Liver (tissue), 3 donors: ENCODE measurements at regions not wholly inside any gene's neighbourhood (a gene's known extent, or its start where the extent isn't known, plus 50 kb on each side); places are given as distances from the start of the nearest gene placed in this dataset.

Experiments
- EGR1 ChIP-seq, 2 donors: IDR thresholded peaks; 2 replicates each; pipeline ENCODE4 v1.6.1; 2016 to 2018; ENCODE audit warnings: antibody characterized with exemption in 2 of 2, low read depth in 2 of 2
- FOXA1 ChIP-seq: IDR thresholded peaks from 2 replicates; pipeline ENCODE4 v1.6.1; 2016; ENCODE audit warnings: antibody characterized with exemption
- JUND ChIP-seq, 2 donors: IDR thresholded peaks; 2 replicates each; pipeline ENCODE4 v1.6.1; 2016; ENCODE audit warnings: antibody characterized with exemption in 2 of 2
- RAD21 ChIP-seq, 2 donors: IDR thresholded peaks; 2 replicates each; pipeline ENCODE4 v1.6.1; 2016; ENCODE audit warnings: antibody characterized with exemption in 2 of 2, mild to moderate bottlenecking in 2 of 2
- RXRA ChIP-seq, 2 donors: IDR thresholded peaks; 2 replicates each; pipeline ENCODE4 v1.6.1; 2017 to 2018; ENCODE audit warnings: antibody characterized with exemption in 2 of 2, mild to moderate bottlenecking in 1 of 2
- SP1 ChIP-seq: IDR thresholded peaks from 2 replicates; pipeline ENCODE4 v1.6.1; 2018; ENCODE audit warnings: antibody characterized with exemption, mild to moderate bottlenecking
- TF ChIP-seq, protein P1 (sequence below): fragments of 150-350 bp; IDR thresholded peaks from 2 replicates; pipeline ENCODE4 v1.5.1; 2017; ENCODE audit warnings: improper control_type of control experiment, low read depth, low read length; ENCODE audit not compliant: missing input control
- TF ChIP-seq, protein P2 (sequence below): IDR thresholded peaks from 2 replicates; pipeline ENCODE4 v1.6.1; 2016; ENCODE audit warnings: antibody characterized with exemption
- TF ChIP-seq, protein P3 (sequence below): IDR thresholded peaks from 2 replicates; pipeline ENCODE4 v1.6.1; 2016; ENCODE audit warnings: antibody characterized with exemption
- TF ChIP-seq, protein P4 (sequence below): IDR thresholded peaks from 2 replicates; pipeline ENCODE4 v1.6.1; 2016; ENCODE audit warnings: antibody characterized with exemption
- donor health status: healthy.
- donor health status: healthy.

DNA sequence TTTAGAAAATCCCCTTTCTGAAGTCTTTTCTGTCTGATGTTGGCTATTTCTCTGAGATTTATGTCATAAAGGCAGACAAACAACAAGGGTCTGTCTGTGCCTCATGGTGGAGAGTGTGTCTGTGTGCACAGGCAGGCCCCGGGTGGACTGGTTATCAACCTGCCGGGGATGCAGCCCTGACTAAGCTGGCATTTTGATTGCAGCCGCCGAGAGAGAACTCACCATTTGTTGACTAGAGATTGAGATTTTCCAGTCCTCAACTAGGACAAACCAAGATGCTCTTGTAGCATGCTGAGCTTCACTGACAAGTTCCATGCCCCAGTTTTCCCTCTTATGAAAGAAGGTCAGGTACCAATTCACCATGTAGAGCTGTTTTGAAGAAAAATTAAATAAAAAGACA lies 363.6 kb upstream of the CNR1 start:
- no peak for TF ChIP-seq JUND (IDR thresholded peaks at IDR 0.05)
- TF ChIP-seq, protein P1, sequence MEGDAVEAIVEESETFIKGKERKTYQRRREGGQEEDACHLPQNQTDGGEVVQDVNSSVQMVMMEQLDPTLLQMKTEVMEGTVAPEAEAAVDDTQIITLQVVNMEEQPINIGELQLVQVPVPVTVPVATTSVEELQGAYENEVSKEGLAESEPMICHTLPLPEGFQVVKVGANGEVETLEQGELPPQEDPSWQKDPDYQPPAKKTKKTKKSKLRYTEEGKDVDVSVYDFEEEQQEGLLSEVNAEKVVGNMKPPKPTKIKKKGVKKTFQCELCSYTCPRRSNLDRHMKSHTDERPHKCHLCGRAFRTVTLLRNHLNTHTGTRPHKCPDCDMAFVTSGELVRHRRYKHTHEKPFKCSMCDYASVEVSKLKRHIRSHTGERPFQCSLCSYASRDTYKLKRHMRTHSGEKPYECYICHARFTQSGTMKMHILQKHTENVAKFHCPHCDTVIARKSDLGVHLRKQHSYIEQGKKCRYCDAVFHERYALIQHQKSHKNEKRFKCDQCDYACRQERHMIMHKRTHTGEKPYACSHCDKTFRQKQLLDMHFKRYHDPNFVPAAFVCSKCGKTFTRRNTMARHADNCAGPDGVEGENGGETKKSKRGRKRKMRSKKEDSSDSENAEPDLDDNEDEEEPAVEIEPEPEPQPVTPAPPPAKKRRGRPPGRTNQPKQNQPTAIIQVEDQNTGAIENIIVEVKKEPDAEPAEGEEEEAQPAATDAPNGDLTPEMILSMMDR = no peak
- no peak for TF ChIP-seq RAD21 (IDR thresholded peaks at IDR 0.05)
- TF ChIP-seq, protein P2, sequence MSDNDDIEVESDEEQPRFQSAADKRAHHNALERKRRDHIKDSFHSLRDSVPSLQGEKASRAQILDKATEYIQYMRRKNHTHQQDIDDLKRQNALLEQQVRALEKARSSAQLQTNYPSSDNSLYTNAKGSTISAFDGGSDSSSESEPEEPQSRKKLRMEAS = no peak
- TF ChIP-seq, protein P3, sequence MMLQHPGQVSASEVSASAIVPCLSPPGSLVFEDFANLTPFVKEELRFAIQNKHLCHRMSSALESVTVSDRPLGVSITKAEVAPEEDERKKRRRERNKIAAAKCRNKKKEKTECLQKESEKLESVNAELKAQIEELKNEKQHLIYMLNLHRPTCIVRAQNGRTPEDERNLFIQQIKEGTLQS = no peak
- TF ChIP-seq FOXA1 = no peak
- no peak for TF ChIP-seq SP1
- no peak for TF ChIP-seq EGR1 (IDR thresholded peaks at IDR 0.05; ENCODE audit: low read depth in 2 of 2)
- TF ChIP-seq RXRA (IDR thresholded peaks at IDR 0.05) = no peak
- TF ChIP-seq, protein P4, sequence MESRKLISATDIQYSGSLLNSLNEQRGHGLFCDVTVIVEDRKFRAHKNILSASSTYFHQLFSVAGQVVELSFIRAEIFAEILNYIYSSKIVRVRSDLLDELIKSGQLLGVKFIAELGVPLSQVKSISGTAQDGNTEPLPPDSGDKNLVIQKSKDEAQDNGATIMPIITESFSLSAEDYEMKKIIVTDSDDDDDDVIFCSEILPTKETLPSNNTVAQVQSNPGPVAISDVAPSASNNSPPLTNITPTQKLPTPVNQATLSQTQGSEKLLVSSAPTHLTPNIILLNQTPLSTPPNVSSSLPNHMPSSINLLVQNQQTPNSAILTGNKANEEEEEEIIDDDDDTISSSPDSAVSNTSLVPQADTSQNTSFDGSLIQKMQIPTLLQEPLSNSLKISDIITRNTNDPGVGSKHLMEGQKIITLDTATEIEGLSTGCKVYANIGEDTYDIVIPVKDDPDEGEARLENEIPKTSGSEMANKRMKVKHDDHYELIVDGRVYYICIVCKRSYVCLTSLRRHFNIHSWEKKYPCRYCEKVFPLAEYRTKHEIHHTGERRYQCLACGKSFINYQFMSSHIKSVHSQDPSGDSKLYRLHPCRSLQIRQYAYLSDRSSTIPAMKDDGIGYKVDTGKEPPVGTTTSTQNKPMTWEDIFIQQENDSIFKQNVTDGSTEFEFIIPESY = no peak
